ENCODE measurements at regions not wholly inside any gene's neighbourhood (a gene's known extent, or its start where the extent isn't known, plus 50 kb on each side); places are given as distances from the start of the nearest gene placed in this dataset.

GRCh38 chr4:117784266-117784665 lies 250.0 kb upstream of the NDST3 start:
- Histone ChIP-seq H3K4me3 (ENCODE audit: low read depth, low read length) (no peak overlapping the region), H3K36me3 (ENCODE audit: control insufficient read depth, insufficient read depth, low read length) (no peaks in the 10 kb centered on the region), H3K9me3 (no peaks in the 10 kb centered on the region), H3K27me3 (replicated peaks; ENCODE audit: control insufficient read depth, insufficient read depth, low read length) (no peaks in the 10 kb centered on the region), H3K4me1 (no peaks in the 10 kb centered on the region)
- no peaks in the 10 kb centered on the region for H3K36me3 Mint-ChIP-seq (ENCODE audit: insufficient read depth, unreplicated experiment)
- no peak for TF ChIP-seq CTCF (IDR thresholded peaks at IDR 0.05; ENCODE audit: insufficient read depth in 1 of 2, low read depth in 1 of 2, low read length in 1 of 2, severe bottlenecking in 1 of 2, unreplicated experiment in 1 of 2)
- intact Hi-C loops (cut with micrococcal nuclease; ENCODE audit: unreplicated experiment): no loop called here
- BruUV-seq (replicated peaks): no TSS peak
- POLR2A ChIA-PET: no interaction called here
- no peak for DNase-seq
- H3K9me3 Mint-ChIP-seq (ENCODE audit: unreplicated experiment): no peaks in the 10 kb centered on the region
- no peaks in the 10 kb centered on the region for H3K27me3 Mint-ChIP-seq (ENCODE audit: insufficient read depth, unreplicated experiment)
- CTCF ChIA-PET: no interaction called here
- no peaks in the 10 kb centered on the region for H3K4me1 Mint-ChIP-seq (ENCODE audit: low read depth, unreplicated experiment)
- no peak overlapping the region for H3K27ac Mint-ChIP-seq (ENCODE audit: unreplicated experiment)
- H3K4me3 Mint-ChIP-seq (ENCODE audit: unreplicated experiment): no peak overlapping the region

- ChIA-PET POLR2A (no interaction called here), CTCF (no interaction called here)
- no peak for TF ChIP-seq CTCF (IDR thresholded peaks at IDR 0.05; ENCODE audit: insufficient read depth in 1 of 2, low read depth in 1 of 2, low read length in 1 of 2, severe bottlenecking in 1 of 2, unreplicated experiment in 1 of 2)
- no peak overlapping the region for H3K27ac Mint-ChIP-seq (ENCODE audit: unreplicated experiment)
- no peaks in the 10 kb centered on the region for H3K4me1 ChIP-seq
- no peaks in the 10 kb centered on the region for H3K9me3 Mint-ChIP-seq (ENCODE audit: unreplicated experiment)
- no peaks in the 10 kb centered on the region for H3K27me3 Mint-ChIP-seq (ENCODE audit: insufficient read depth, unreplicated experiment)
- BruUV-seq (replicated peaks): no TSS peak
- DNase-seq: no peak
- H3K9me3 ChIP-seq: no peaks in the 10 kb centered on the region
- peaks cover 5% of the 10 kb centered on the region for H3K36me3 Mint-ChIP-seq (ENCODE audit: insufficient read depth, unreplicated experiment)
- H3K4me3 ChIP-seq (ENCODE audit: low read depth, low read length): no peak overlapping the region
- no peaks in the 10 kb centered on the region for H3K36me3 ChIP-seq (ENCODE audit: control insufficient read depth, insufficient read depth, low read length)
- H3K27me3 ChIP-seq (replicated peaks; ENCODE audit: control insufficient read depth, insufficient read depth, low read length): no peaks in the 10 kb centered on the region
- no peaks in the 10 kb centered on the region for H3K4me1 Mint-ChIP-seq (ENCODE audit: low read depth, unreplicated experiment)
- intact Hi-C loops (cut with micrococcal nuclease; ENCODE audit: unreplicated experiment): no loop called here
- no peak overlapping the region for H3K4me3 Mint-ChIP-seq (ENCODE audit: unreplicated experiment)
Measured at GRCh38 chr4:117786566-117786965, 247.7 kb upstream of the NDST3 start.

GRCh38 chr4:117793845-117794480 lies 240.3 kb upstream of the NDST3 start:
- Mint-ChIP-seq H3K4me3 (ENCODE audit: unreplicated experiment) (no peak overlapping the region), H3K36me3 (ENCODE audit: insufficient read depth, unreplicated experiment) (peaks cover 5% of the 10 kb centered on the region), H3K4me1 (ENCODE audit: low read depth, unreplicated experiment) (no peaks in the 10 kb centered on the region), H3K27me3 (ENCODE audit: insufficient read depth, unreplicated experiment) (no peaks in the 10 kb centered on the region), H3K9me3 (ENCODE audit: unreplicated experiment) (no peaks in the 10 kb centered on the region), H3K27ac (ENCODE audit: unreplicated experiment) (no peak overlapping the region)
- no peaks in the 10 kb centered on the region for H3K9me3 ChIP-seq
- DNase-seq: no peak
- H3K4me3 ChIP-seq (ENCODE audit: low read depth, low read length): no peak overlapping the region
- no peak for TF ChIP-seq CTCF (IDR thresholded peaks at IDR 0.05; ENCODE audit: insufficient read depth in 1 of 2, low read depth in 1 of 2, low read length in 1 of 2, severe bottlenecking in 1 of 2, unreplicated experiment in 1 of 2)
- intact Hi-C loops (cut with micrococcal nuclease; ENCODE audit: unreplicated experiment): loop anchor here (10.0 kb wide), 1 partner anchor 431 kb away; no protein-coding TSS in a partner anchor
- no peaks in the 10 kb centered on the region for H3K36me3 ChIP-seq (ENCODE audit: control insufficient read depth, insufficient read depth, low read length)
- BruUV-seq (replicated peaks): no TSS peak
- no peaks in the 10 kb centered on the region for H3K4me1 ChIP-seq
- CTCF ChIA-PET: no interaction called here
- H3K27me3 ChIP-seq (replicated peaks; ENCODE audit: control insufficient read depth, insufficient read depth, low read length): no peaks in the 10 kb centered on the region
- POLR2A ChIA-PET: no interaction called here
